ENCODE measurements at regions not wholly inside any gene's neighbourhood (a gene's known extent, or its start where the extent isn't known, plus 50 kb on each side); places are given as distances from the start of the nearest gene placed in this dataset.

GRCh38 chr2:220502539-220502938 lies 875.1 kb downstream of the SLC4A3 start:
- intact Hi-C loops (cut with DNase I; ENCODE audit: low total_unique reads), result no loop called here
- H3K9me3 ChIP-seq, result no peaks in the 10 kb centered on the region
- TF ChIP-seq POLR2A (IDR thresholded peaks at IDR 0.05), result no peak
- TF ChIP-seq, protein P1, sequence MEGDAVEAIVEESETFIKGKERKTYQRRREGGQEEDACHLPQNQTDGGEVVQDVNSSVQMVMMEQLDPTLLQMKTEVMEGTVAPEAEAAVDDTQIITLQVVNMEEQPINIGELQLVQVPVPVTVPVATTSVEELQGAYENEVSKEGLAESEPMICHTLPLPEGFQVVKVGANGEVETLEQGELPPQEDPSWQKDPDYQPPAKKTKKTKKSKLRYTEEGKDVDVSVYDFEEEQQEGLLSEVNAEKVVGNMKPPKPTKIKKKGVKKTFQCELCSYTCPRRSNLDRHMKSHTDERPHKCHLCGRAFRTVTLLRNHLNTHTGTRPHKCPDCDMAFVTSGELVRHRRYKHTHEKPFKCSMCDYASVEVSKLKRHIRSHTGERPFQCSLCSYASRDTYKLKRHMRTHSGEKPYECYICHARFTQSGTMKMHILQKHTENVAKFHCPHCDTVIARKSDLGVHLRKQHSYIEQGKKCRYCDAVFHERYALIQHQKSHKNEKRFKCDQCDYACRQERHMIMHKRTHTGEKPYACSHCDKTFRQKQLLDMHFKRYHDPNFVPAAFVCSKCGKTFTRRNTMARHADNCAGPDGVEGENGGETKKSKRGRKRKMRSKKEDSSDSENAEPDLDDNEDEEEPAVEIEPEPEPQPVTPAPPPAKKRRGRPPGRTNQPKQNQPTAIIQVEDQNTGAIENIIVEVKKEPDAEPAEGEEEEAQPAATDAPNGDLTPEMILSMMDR (IDR thresholded peaks at IDR 0.05 in 4 of 5, conservative IDR thresholded peaks at IDR 0.05 in 1 of 5), result no peak
- no peaks in the 10 kb centered on the region for H3K27me3 ChIP-seq
- H3K4me3 ChIP-seq, result no peak overlapping the region
- ATAC-seq, result no peak
- H3K36me3 ChIP-seq, result no peaks in the 10 kb centered on the region
- DNase-seq, result no peak
- no peaks in the 10 kb centered on the region for H3K4me1 ChIP-seq
- in situ Hi-C loops (cut with MboI; ENCODE audit: low sequenced_read_pairs in 4 of 4), result no loop called here
- no peak overlapping the region for H3K27ac ChIP-seq

DNA sequence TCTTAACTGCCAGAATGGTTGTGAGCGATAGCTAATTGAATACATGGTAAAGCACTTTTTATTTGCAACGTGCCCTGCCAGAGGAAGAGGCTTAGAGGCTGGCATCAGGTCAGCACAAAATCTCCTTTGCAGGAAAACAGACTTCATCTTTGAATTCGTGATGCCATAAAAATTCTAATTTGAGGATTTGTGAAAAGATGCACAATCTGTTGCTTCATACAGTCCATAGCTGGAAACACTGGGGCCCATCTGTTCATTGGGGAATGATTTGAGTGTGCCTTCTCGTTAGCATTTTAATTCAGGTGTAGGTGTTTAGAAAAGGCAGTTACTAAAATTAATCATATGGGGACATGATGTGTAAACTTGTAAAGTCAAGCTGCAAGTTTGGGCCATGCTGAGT lies 876.0 kb downstream of the SLC4A3 start:
- ATAC-seq, result no peak
- Histone ChIP-seq H3K36me3 (no peaks in the 10 kb centered on the region), H3K4me1 (no peaks in the 10 kb centered on the region), H3K27ac (no peak overlapping the region), H3K4me3 (no peak overlapping the region), H3K9me3 (no peaks in the 10 kb centered on the region), H3K27me3 (no peaks in the 10 kb centered on the region)
- TF ChIP-seq, protein P1 (IDR thresholded peaks at IDR 0.05 in 4 of 5, conservative IDR thresholded peaks at IDR 0.05 in 1 of 5), result no peak
- no peak for TF ChIP-seq POLR2A (IDR thresholded peaks at IDR 0.05)
- DNase-seq, result no peak
- in situ Hi-C loops (cut with MboI; ENCODE audit: low sequenced_read_pairs in 4 of 4), result no loop called here
- intact Hi-C loops (cut with DNase I; ENCODE audit: low total_unique reads), result no loop called here

DNA sequence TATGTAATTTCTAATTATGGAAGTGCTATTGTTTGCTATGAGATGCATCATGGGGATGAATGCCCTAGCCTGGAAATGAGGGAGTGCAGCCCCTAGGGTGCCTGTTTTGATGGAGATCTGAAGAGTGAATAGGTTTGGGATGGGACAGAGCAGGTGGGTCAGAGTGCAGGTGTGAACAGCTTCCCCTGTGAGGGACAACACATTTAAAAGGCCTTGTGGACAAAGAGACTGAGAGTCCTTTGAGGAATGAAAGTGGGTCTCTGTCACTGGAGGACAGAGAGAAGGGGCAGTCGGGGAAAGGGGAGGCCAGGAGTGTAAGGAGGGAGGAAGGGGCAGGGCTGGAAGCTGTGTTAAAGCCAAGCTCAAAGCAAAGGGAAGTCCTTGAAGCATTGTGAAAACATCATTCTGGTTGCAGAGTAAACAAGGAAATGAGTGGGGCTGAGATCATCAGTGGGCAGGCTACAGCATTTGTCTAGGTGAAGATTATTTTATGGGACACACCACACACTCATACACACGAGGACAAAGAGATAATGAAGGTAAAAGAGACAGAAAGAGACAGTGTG lies 877.6 kb downstream of the SLC4A3 start:
- H3K4me1 ChIP-seq, result no peaks in the 10 kb centered on the region
- no peak overlapping the region for H3K4me3 ChIP-seq
- no peak for DNase-seq
- in situ Hi-C loops (cut with MboI; ENCODE audit: low sequenced_read_pairs in 4 of 4) (no loop called here), intact Hi-C loops (cut with DNase I; ENCODE audit: low total_unique reads) (no loop called here)
- H3K27ac ChIP-seq, result no peak overlapping the region
- H3K27me3 ChIP-seq, result no peaks in the 10 kb centered on the region
- ATAC-seq, result no peak
- no peak for TF ChIP-seq POLR2A (IDR thresholded peaks at IDR 0.05)
- TF ChIP-seq, protein P1 (IDR thresholded peaks at IDR 0.05 in 4 of 5, conservative IDR thresholded peaks at IDR 0.05 in 1 of 5), result no peak
- H3K36me3 ChIP-seq, result no peaks in the 10 kb centered on the region
- H3K9me3 ChIP-seq, result no peaks in the 10 kb centered on the region

DNA sequence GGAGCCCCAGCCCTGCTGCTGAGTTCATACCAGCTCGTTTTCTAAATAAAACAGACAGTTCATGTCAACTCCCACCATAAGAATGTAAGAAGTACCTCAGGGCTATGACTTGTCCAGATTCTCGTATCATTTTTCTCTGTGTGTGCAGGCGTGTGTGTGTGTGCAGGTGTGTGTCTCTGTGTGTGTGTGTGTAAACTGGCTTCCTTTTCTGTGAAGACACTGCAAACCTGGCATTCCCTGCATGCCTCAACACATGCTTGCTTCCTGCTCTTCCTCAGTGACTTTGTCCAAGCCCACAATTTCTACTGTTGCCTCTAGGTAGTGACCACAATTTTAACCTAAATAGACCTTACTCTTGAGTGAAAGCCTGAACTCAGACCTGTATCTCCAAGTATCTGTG lies 879.0 kb downstream of the SLC4A3 start:
- Histone ChIP-seq H3K27ac (no peak overlapping the region), H3K27me3 (no peaks in the 10 kb centered on the region), H3K36me3 (no peaks in the 10 kb centered on the region), H3K4me1 (no peaks in the 10 kb centered on the region), H3K9me3 (no peaks in the 10 kb centered on the region), H3K4me3 (no peak overlapping the region)
- intact Hi-C loops (cut with DNase I; ENCODE audit: low total_unique reads) (no loop called here), in situ Hi-C loops (cut with MboI; ENCODE audit: low sequenced_read_pairs in 4 of 4) (no loop called here)
- DNase-seq, result no peak
- ATAC-seq, result no peak
- TF ChIP-seq, protein P1 (IDR thresholded peaks at IDR 0.05 in 4 of 5, conservative IDR thresholded peaks at IDR 0.05 in 1 of 5), result no peak
- TF ChIP-seq POLR2A (IDR thresholded peaks at IDR 0.05), result no peak

Measured in gastrocnemius medialis (tissue), 4 donors.